HG02798 (cell line): ENCODE measurements at regions not wholly inside any gene's neighbourhood (a gene's known extent, or its start where the extent isn't known, plus 50 kb on each side); places are given as distances from the start of the nearest gene placed in this dataset.

Source experiments
- ATAC-seq: cut with Tn5 transposase; IDR thresholded peaks from one replicate; pipeline ENCODE4 v1.9.1; 2021; ENCODE audit warnings: mild to moderate bottlenecking; ENCODE audit not compliant: unreplicated experiment, poor library complexity

- ATAC-seq = no peak
Observed at GRCh38 chr5:124919747-124920525, 173.5 kb upstream of the ZNF608 start.

- ATAC-seq = peak; percentile 91
Observed at GRCh38 chr5:124920909-124921666, 174.6 kb upstream of the ZNF608 start.

GRCh38 chr5:124921694-124922093 is 175.3 kb upstream of the ZNF608 start:
- peak; percentile 8 for ATAC-seq

- peak; percentile 14 for ATAC-seq
Observed at GRCh38 chr5:124922255-124922975, 176.0 kb upstream of the ZNF608 start.

- no peak for ATAC-seq
Observed at GRCh38 chr5:124923131-124923530, 176.7 kb upstream of the ZNF608 start.

GRCh38 chr5:124924729-124925128 is 178.3 kb upstream of the ZNF608 start:
- no peak for ATAC-seq

- no peak for ATAC-seq
Observed at GRCh38 chr5:124927735-124928134, 181.3 kb upstream of the ZNF608 start.

- no peak for ATAC-seq
Observed at GRCh38 chr5:124929000-124929399, 182.6 kb upstream of the ZNF608 start.

GRCh38 chr5:124932791-124933600 is 186.6 kb upstream of the ZNF608 start:
- ATAC-seq = no peak

- peak; percentile 81 for ATAC-seq
Observed at GRCh38 chr5:124935065-124935464, 188.6 kb upstream of the ZNF608 start.

GRCh38 chr5:124936626-124936933 is 190.1 kb upstream of the ZNF608 start:
- ATAC-seq = peak; percentile 62

- no peak for ATAC-seq
Observed at GRCh38 chr5:124941051-124942049, 194.9 kb upstream of the ZNF608 start.

- no peak for ATAC-seq
Observed at GRCh38 chr5:124948062-124948753, 201.8 kb upstream of the ZNF608 start.

GRCh38 chr5:124948754-124949275 is 202.4 kb upstream of the ZNF608 start:
- ATAC-seq = no peak

- no peak for ATAC-seq
Observed at GRCh38 chr5:124949862-124950261, 203.4 kb upstream of the ZNF608 start.

GRCh38 chr5:124951105-124951504 is 204.7 kb upstream of the ZNF608 start:
- no peak for ATAC-seq

- peak; percentile 80 for ATAC-seq
Observed at GRCh38 chr5:124951661-124952060, 205.2 kb upstream of the ZNF608 start.

GRCh38 chr5:124952079-124952478 is 205.6 kb upstream of the ZNF608 start:
- peak; percentile 90 for ATAC-seq
